ENCODE measurements at regions not wholly inside any gene's neighbourhood (a gene's known extent, or its start where the extent isn't known, plus 50 kb on each side); places are given as distances from the start of the nearest gene placed in this dataset.
A peak's percentile ranks its signal among the peaks of the same experiment; 100 is the strongest.

DNA sequence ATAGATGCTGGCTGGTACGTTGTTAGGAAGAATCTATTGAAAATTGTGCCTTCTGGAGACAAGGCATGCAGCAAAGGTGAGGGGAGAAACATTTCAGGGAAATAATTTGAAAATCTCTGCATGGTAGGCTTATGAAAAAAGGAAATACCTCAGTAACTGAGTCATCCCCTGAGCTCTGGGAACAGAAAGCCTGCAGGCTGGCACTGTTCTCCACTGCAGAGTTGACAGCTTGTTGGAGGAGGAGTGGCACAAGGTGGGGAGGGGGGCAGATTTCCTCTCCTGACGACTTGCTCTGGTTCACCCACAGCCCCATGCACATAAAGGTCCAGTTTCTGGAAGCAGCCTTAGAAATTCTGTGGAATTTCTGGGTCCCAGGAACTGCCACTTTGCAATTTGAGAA is 179.4 kb downstream of the ABHD5 start:
- peak in 1 of 2 donors; percentile 43 for DNase-seq (ENCODE audit: extremely low spot score in 2 of 2)
- H3K27ac ChIP-seq, result no peak overlapping the region
- intact Hi-C loops (cut with DNase I), result no loop called here
- no peaks in the 10 kb centered on the region for H3K36me3 ChIP-seq
- H3K4me3 ChIP-seq, result no peak overlapping the region
- no peaks in the 10 kb centered on the region for H3K9me3 ChIP-seq
- H3K27me3 ChIP-seq, result no peaks in the 10 kb centered on the region
- TF ChIP-seq POLR2A (IDR thresholded peaks at IDR 0.05) (no peak), POLR2AphosphoS5 (IDR thresholded peaks at IDR 0.05; ENCODE audit: insufficient read depth in 1 of 2, low read depth in 1 of 2) (no peak)
- TF ChIP-seq, protein P1, sequence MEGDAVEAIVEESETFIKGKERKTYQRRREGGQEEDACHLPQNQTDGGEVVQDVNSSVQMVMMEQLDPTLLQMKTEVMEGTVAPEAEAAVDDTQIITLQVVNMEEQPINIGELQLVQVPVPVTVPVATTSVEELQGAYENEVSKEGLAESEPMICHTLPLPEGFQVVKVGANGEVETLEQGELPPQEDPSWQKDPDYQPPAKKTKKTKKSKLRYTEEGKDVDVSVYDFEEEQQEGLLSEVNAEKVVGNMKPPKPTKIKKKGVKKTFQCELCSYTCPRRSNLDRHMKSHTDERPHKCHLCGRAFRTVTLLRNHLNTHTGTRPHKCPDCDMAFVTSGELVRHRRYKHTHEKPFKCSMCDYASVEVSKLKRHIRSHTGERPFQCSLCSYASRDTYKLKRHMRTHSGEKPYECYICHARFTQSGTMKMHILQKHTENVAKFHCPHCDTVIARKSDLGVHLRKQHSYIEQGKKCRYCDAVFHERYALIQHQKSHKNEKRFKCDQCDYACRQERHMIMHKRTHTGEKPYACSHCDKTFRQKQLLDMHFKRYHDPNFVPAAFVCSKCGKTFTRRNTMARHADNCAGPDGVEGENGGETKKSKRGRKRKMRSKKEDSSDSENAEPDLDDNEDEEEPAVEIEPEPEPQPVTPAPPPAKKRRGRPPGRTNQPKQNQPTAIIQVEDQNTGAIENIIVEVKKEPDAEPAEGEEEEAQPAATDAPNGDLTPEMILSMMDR (IDR thresholded peaks at IDR 0.05), result no peak
- no peaks in the 10 kb centered on the region for H3K4me1 ChIP-seq

DNA sequence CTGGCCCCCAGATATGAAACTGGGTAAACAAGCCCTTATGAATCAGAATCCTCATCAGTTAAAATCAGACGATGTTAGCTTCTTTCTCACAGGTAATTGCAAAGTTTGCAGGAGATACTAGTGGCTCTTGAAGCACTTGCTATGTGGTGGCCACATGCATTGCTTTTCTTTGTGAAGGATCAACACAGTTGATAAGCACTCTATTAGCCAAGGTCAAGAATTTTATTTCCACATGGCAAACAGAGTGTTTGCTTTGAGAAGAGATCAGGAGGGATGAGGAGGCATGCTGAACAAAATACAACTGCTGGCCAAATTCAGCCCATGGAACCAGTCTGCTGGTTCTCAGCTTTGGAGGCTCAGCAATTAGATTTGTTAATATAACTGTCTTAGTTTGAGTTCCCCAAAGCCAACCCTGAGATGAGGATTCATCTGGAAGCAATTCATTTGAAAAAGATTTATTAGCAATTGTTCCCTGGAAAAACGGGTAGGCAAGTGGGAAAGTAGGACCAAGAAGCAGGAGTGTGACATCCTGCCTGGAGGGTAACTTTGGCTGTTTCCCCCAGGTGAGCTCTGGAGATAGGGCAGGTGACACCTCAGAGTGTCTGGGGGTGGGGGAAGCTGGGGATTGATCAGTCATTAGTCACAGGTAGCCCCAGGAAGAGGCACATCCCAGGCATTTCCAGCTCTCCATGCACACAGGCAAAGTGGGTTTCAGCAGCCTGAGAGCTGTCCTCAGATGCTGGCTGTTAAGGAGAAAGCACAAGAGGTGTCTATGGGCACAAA is 180.3 kb downstream of the ABHD5 start:
- Histone ChIP-seq H3K36me3 (no peaks in the 10 kb centered on the region), H3K27ac (no peak overlapping the region), H3K4me1 (no peaks in the 10 kb centered on the region), H3K9me3 (no peaks in the 10 kb centered on the region), H3K4me3 (no peak overlapping the region), H3K27me3 (no peaks in the 10 kb centered on the region)
- intact Hi-C loops (cut with DNase I), result no loop called here
- DNase-seq (ENCODE audit: extremely low spot score in 2 of 2), result no peak
- no peak for TF ChIP-seq POLR2A (IDR thresholded peaks at IDR 0.05)
- TF ChIP-seq, protein P1 (IDR thresholded peaks at IDR 0.05), result no peak
- no peak for TF ChIP-seq POLR2AphosphoS5 (IDR thresholded peaks at IDR 0.05; ENCODE audit: insufficient read depth in 1 of 2, low read depth in 1 of 2)

DNA sequence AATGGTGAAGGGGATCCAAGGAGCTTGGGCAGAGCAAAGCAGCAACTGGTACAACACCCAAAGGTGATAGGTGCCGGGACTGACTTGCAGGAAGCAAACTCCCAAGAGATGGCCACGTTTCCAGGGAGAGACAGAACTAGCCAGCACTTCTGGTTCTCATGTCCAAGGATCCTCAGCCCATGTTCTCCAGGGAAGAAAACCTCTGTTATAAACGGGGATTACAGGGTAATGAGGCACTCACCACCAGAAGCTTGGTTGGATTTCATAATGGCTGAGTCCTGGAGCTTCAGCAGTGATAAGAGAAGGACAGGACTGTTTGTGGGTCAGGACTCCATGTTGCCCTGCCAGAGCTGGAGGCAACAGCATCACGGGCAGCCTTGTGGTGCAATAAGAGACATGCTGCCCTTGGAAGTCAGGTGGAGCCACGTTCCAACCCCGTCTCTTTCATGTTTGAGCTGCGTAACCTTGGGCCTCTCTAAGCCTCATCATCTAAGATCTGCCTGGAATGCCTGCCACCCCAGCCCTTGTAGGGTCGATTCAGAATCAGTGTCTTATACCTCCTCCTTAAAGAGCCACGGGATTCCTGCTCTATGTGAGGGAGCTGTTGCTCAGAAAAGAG is 181.0 kb downstream of the ABHD5 start:
- no peaks in the 10 kb centered on the region for H3K4me1 ChIP-seq

DNA sequence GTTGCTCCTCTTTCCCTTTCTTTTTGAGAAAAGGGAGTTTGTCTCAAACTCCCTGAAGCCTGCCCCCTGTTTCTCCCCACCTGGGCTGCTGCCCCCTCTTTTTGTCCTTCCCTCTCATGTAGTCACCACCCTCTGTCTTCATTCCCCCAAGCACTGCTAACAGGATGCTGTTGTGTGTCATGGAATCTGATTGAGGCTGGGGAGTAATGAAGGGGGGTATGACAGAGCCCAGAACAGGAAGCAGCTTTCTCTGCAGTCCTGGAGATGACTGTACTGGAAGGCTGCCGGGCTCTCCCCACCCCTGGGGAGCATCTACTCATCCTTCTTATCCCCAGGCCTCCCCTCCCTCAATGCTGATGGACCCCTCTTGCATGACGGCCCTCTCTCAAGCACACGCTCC is 181.6 kb downstream of the ABHD5 start:
- no peaks in the 10 kb centered on the region for H3K4me1 ChIP-seq
- H3K36me3 ChIP-seq, result no peaks in the 10 kb centered on the region
- H3K27me3 ChIP-seq, result no peaks in the 10 kb centered on the region
- H3K4me3 ChIP-seq, result no peak overlapping the region
- no peaks in the 10 kb centered on the region for H3K9me3 ChIP-seq
- intact Hi-C loops (cut with DNase I), result no loop called here
- peak; percentile 31 to 40 for DNase-seq (ENCODE audit: extremely low spot score in 2 of 2)
- TF ChIP-seq, protein P1 (IDR thresholded peaks at IDR 0.05), result no peak
- TF ChIP-seq POLR2AphosphoS5 (IDR thresholded peaks at IDR 0.05; ENCODE audit: insufficient read depth in 1 of 2, low read depth in 1 of 2) (no peak), POLR2A (IDR thresholded peaks at IDR 0.05) (no peak)
- H3K27ac ChIP-seq, result no peak overlapping the region

More for the DNA sequence above, 181.0 kb downstream of the ABHD5 start:
- Histone ChIP-seq H3K27me3 (no peaks in the 10 kb centered on the region), H3K4me3 (no peak overlapping the region), H3K27ac (no peak overlapping the region), H3K9me3 (no peaks in the 10 kb centered on the region), H3K36me3 (no peaks in the 10 kb centered on the region)
- TF ChIP-seq, protein P1 (IDR thresholded peaks at IDR 0.05), result no peak
- TF ChIP-seq POLR2AphosphoS5 (IDR thresholded peaks at IDR 0.05; ENCODE audit: insufficient read depth in 1 of 2, low read depth in 1 of 2) (no peak), POLR2A (IDR thresholded peaks at IDR 0.05) (no peak)
- intact Hi-C loops (cut with DNase I), result no loop called here
- DNase-seq (ENCODE audit: extremely low spot score in 2 of 2), result peak; percentile 58 to 65

DNA sequence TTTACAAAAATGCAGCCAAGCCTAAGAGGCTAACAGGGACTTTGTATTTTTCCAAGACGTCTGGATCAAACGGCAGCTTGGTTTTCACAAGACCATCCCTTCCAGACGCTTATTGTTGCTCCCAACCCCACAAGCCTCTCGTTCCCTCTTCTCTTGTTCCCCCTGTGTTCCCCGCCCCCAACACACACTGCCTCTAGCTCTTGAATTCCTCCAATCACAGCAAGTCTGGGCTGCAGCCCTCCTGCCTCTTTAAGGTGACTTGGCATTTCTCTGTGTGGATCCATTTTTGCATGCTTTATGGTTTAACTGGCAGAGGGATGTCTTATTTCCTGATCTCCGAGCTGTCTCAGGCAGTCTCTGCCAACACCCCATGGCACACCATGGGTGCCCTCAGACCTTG is 182.2 kb downstream of the ABHD5 start:
- Histone ChIP-seq H3K27ac (no peak overlapping the region), H3K4me3 (no peak overlapping the region), H3K36me3 (no peaks in the 10 kb centered on the region), H3K4me1 (no peaks in the 10 kb centered on the region), H3K9me3 (no peaks in the 10 kb centered on the region), H3K27me3 (no peaks in the 10 kb centered on the region)
- no peak for TF ChIP-seq POLR2A (IDR thresholded peaks at IDR 0.05)
- TF ChIP-seq, protein P1 (IDR thresholded peaks at IDR 0.05), result no peak
- no peak for TF ChIP-seq POLR2AphosphoS5 (IDR thresholded peaks at IDR 0.05; ENCODE audit: insufficient read depth in 1 of 2, low read depth in 1 of 2)
- peak; percentile 40 to 58 for DNase-seq (ENCODE audit: extremely low spot score in 2 of 2)
- intact Hi-C loops (cut with DNase I), result no loop called here

All from vagina (tissue), 2 donors.